ENCODE measurements at regions not wholly inside any gene's neighbourhood (a gene's known extent, or its start where the extent isn't known, plus 50 kb on each side); places are given as distances from the start of the nearest gene placed in this dataset.

- 87% methylated on average over 7 of the region's 7 CpGs for WGBS
- Histone ChIP-seq H2BK120ac (ENCODE audit: low read depth, low read length) (no peak overlapping the region), H4K8ac (ENCODE audit: low read length) (no peak overlapping the region), H2BK15ac (ENCODE audit: low read depth, poor library complexity, severe bottlenecking) (no peak overlapping the region), H2BK12ac (ENCODE audit: low read length in 2 of 2) (no peak overlapping the region), H3K27ac (ENCODE audit: low read length, poor library complexity, severe bottlenecking) (no peak overlapping the region), H4K91ac (ENCODE audit: low read length) (no peak overlapping the region), H3K9me3 (ENCODE audit: control insufficient read depth, low read length) (no peaks in the 10 kb centered on the region), H3K9ac (ENCODE audit: low read length) (no peak overlapping the region), H3K27me3 (ENCODE audit: control insufficient read depth in 1 of 2, insufficient read depth in 1 of 2, low read length in 2 of 2) (peaks cover 0 to 4% of the 10 kb centered on the region in 2 experiments), H3K18ac (ENCODE audit: low read depth in 1 of 2, low read length in 2 of 2) (no peak overlapping the region), H2BK5ac (ENCODE audit: low read depth, low read length, poor library complexity, severe bottlenecking) (no peak overlapping the region), H3K4ac (ENCODE audit: low read depth in 1 of 2, low read length in 2 of 2) (no peak overlapping the region), H2AFZ (ENCODE audit: low read depth, low read length) (no peak overlapping the region), H3K79me1 (replicated peaks; ENCODE audit: low read length, poor library complexity, severe bottlenecking) (no peaks in the 10 kb centered on the region), H3K36me3 (ENCODE audit: control insufficient read depth in 1 of 2, insufficient read depth in 2 of 2, low read depth in 1 of 2, low read length in 2 of 2) (no peaks in the 10 kb centered on the region), H3K14ac (ENCODE audit: low read length in 2 of 2) (no peak overlapping the region), H3K4me1 (ENCODE audit: control insufficient read depth, insufficient read depth, low read depth, low read length) (no peaks in the 10 kb centered on the region), H3K23ac (ENCODE audit: low read length in 2 of 2) (no peak overlapping the region), H2AK5ac (ENCODE audit: low read length, severe bottlenecking) (no peak overlapping the region), H3K4me3 (ENCODE audit: insufficient read depth in 1 of 2, low read depth in 1 of 2, low read length in 2 of 2) (no peak overlapping the region), H3K4me2 (ENCODE audit: low read length, poor library complexity, severe bottlenecking) (no peak overlapping the region)
- no peak for DNase-seq
Measured at GRCh38 chr10:128512767-128513166, 386.5 kb upstream of the MKI67 start.

- Histone ChIP-seq H3K27ac (ENCODE audit: low read length, poor library complexity, severe bottlenecking) (no peak overlapping the region), H3K36me3 (ENCODE audit: control insufficient read depth in 1 of 2, insufficient read depth in 2 of 2, low read depth in 1 of 2, low read length in 2 of 2) (no peaks in the 10 kb centered on the region), H3K27me3 (ENCODE audit: control insufficient read depth in 1 of 2, insufficient read depth in 1 of 2, low read length in 2 of 2) (peaks cover 0 to 4% of the 10 kb centered on the region in 2 experiments), H2AK5ac (ENCODE audit: low read length, severe bottlenecking) (no peak overlapping the region), H3K23ac (ENCODE audit: low read length in 2 of 2) (no peak overlapping the region), H3K4me3 (ENCODE audit: insufficient read depth in 1 of 2, low read depth in 1 of 2, low read length in 2 of 2) (no peak overlapping the region), H3K18ac (ENCODE audit: low read depth in 1 of 2, low read length in 2 of 2) (no peak overlapping the region), H3K79me1 (replicated peaks; ENCODE audit: low read length, poor library complexity, severe bottlenecking) (no peaks in the 10 kb centered on the region), H2AFZ (ENCODE audit: low read depth, low read length) (no peak overlapping the region), H3K9me3 (ENCODE audit: control insufficient read depth, low read length) (no peaks in the 10 kb centered on the region), H3K4me2 (ENCODE audit: low read length, poor library complexity, severe bottlenecking) (no peak overlapping the region), H3K4me1 (ENCODE audit: control insufficient read depth, insufficient read depth, low read depth, low read length) (no peaks in the 10 kb centered on the region), H3K9ac (ENCODE audit: low read length) (no peak overlapping the region), H3K14ac (ENCODE audit: low read length in 2 of 2) (no peak overlapping the region), H4K8ac (ENCODE audit: low read length) (no peak overlapping the region), H2BK15ac (ENCODE audit: low read depth, poor library complexity, severe bottlenecking) (no peak overlapping the region), H2BK120ac (ENCODE audit: low read depth, low read length) (no peak overlapping the region), H4K91ac (ENCODE audit: low read length) (no peak overlapping the region), H2BK5ac (ENCODE audit: low read depth, low read length, poor library complexity, severe bottlenecking) (no peak overlapping the region), H3K4ac (ENCODE audit: low read depth in 1 of 2, low read length in 2 of 2) (no peak overlapping the region), H2BK12ac (ENCODE audit: low read length in 2 of 2) (no peak overlapping the region)
- no peak for DNase-seq
- WGBS, result 83% methylated on average over 5 of the region's 6 CpGs
Measured at GRCh38 chr10:128514536-128514935, 388.3 kb upstream of the MKI67 start.

- no peak overlapping the region for H2BK120ac ChIP-seq (ENCODE audit: low read depth, low read length)
- no peak for DNase-seq
- no peak overlapping the region for H3K4ac ChIP-seq (ENCODE audit: low read depth in 1 of 2, low read length in 2 of 2)
Measured at GRCh38 chr10:128516180-128516579, 390.0 kb upstream of the MKI67 start.

GRCh38 chr10:128517167-128517566 lies 390.9 kb upstream of the MKI67 start:
- Histone ChIP-seq H2AFZ (ENCODE audit: low read depth, low read length) (no peak overlapping the region), H3K4me3 (ENCODE audit: insufficient read depth in 1 of 2, low read depth in 1 of 2, low read length in 2 of 2) (no peak overlapping the region), H2BK15ac (ENCODE audit: low read depth, poor library complexity, severe bottlenecking) (no peak overlapping the region), H2AK5ac (ENCODE audit: low read length, severe bottlenecking) (no peak overlapping the region), H3K27ac (ENCODE audit: low read length, poor library complexity, severe bottlenecking) (no peak overlapping the region), H3K79me1 (replicated peaks; ENCODE audit: low read length, poor library complexity, severe bottlenecking) (no peaks in the 10 kb centered on the region), H3K18ac (ENCODE audit: low read depth in 1 of 2, low read length in 2 of 2) (no peak overlapping the region), H3K4me2 (ENCODE audit: low read length, poor library complexity, severe bottlenecking) (no peak overlapping the region), H3K9me3 (ENCODE audit: control insufficient read depth, low read length) (peaks cover 7% of the 10 kb centered on the region), H3K4me1 (ENCODE audit: control insufficient read depth, insufficient read depth, low read depth, low read length) (no peaks in the 10 kb centered on the region), H4K91ac (ENCODE audit: low read length) (no peak overlapping the region), H4K8ac (ENCODE audit: low read length) (no peak overlapping the region), H3K27me3 (ENCODE audit: control insufficient read depth in 1 of 2, insufficient read depth in 1 of 2, low read length in 2 of 2) (peaks cover 0 to 4% of the 10 kb centered on the region in 2 experiments), H3K36me3 (ENCODE audit: control insufficient read depth in 1 of 2, insufficient read depth in 2 of 2, low read depth in 1 of 2, low read length in 2 of 2) (no peaks in the 10 kb centered on the region), H3K14ac (ENCODE audit: low read length in 2 of 2) (no peak overlapping the region), H2BK5ac (ENCODE audit: low read depth, low read length, poor library complexity, severe bottlenecking) (no peak overlapping the region), H3K4ac (ENCODE audit: low read depth in 1 of 2, low read length in 2 of 2) (no peak overlapping the region), H2BK120ac (ENCODE audit: low read depth, low read length) (no peak overlapping the region), H3K23ac (ENCODE audit: low read length in 2 of 2) (no peak overlapping the region), H3K9ac (ENCODE audit: low read length) (no peak overlapping the region), H2BK12ac (ENCODE audit: low read length in 2 of 2) (no peak overlapping the region)
- no peak for DNase-seq
- 76% methylated on average over 9 of the region's 11 CpGs for WGBS

More at GRCh38 chr10:128516180-128516579, 390.0 kb upstream of the MKI67 start:
- Histone ChIP-seq H3K9me3 (ENCODE audit: control insufficient read depth, low read length) (peaks cover 7% of the 10 kb centered on the region), H3K23ac (ENCODE audit: low read length in 2 of 2) (no peak overlapping the region), H3K18ac (ENCODE audit: low read depth in 1 of 2, low read length in 2 of 2) (no peak overlapping the region), H3K79me1 (replicated peaks; ENCODE audit: low read length, poor library complexity, severe bottlenecking) (no peaks in the 10 kb centered on the region), H3K4me1 (ENCODE audit: control insufficient read depth, insufficient read depth, low read depth, low read length) (no peaks in the 10 kb centered on the region), H3K36me3 (ENCODE audit: control insufficient read depth in 1 of 2, insufficient read depth in 2 of 2, low read depth in 1 of 2, low read length in 2 of 2) (no peaks in the 10 kb centered on the region), H2BK5ac (ENCODE audit: low read depth, low read length, poor library complexity, severe bottlenecking) (no peak overlapping the region), H3K4me3 (ENCODE audit: insufficient read depth in 1 of 2, low read depth in 1 of 2, low read length in 2 of 2) (no peak overlapping the region), H3K14ac (ENCODE audit: low read length in 2 of 2) (no peak overlapping the region), H2AK5ac (ENCODE audit: low read length, severe bottlenecking) (no peak overlapping the region), H3K27ac (ENCODE audit: low read length, poor library complexity, severe bottlenecking) (no peak overlapping the region), H3K4me2 (ENCODE audit: low read length, poor library complexity, severe bottlenecking) (no peak overlapping the region), H4K8ac (ENCODE audit: low read length) (no peak overlapping the region), H2BK15ac (ENCODE audit: low read depth, poor library complexity, severe bottlenecking) (no peak overlapping the region), H3K27me3 (ENCODE audit: control insufficient read depth in 1 of 2, insufficient read depth in 1 of 2, low read length in 2 of 2) (peaks cover 0 to 4% of the 10 kb centered on the region in 2 experiments), H3K9ac (ENCODE audit: low read length) (no peak overlapping the region), H4K91ac (ENCODE audit: low read length) (no peak overlapping the region), H2BK12ac (ENCODE audit: low read length in 2 of 2) (no peak overlapping the region), H2AFZ (ENCODE audit: low read depth, low read length) (no peak overlapping the region)
- 81% methylated on average over 3 of the region's 3 CpGs for WGBS

Measured in mesenchymal stem cell (in vitro differentiated cells and primary cell).